Globus pallidus (tissue), 1 donor: ENCODE measurements at regions not wholly inside any gene's neighbourhood (a gene's known extent, or its start where the extent isn't known, plus 50 kb on each side); places are given as distances from the start of the nearest gene placed in this dataset.

Experiments used
- DNase-seq: peaks from one replicate; pipeline ENCODE4 v3.0.0-alpha.2; 2015; ENCODE audit warnings: low spot score

DNA sequence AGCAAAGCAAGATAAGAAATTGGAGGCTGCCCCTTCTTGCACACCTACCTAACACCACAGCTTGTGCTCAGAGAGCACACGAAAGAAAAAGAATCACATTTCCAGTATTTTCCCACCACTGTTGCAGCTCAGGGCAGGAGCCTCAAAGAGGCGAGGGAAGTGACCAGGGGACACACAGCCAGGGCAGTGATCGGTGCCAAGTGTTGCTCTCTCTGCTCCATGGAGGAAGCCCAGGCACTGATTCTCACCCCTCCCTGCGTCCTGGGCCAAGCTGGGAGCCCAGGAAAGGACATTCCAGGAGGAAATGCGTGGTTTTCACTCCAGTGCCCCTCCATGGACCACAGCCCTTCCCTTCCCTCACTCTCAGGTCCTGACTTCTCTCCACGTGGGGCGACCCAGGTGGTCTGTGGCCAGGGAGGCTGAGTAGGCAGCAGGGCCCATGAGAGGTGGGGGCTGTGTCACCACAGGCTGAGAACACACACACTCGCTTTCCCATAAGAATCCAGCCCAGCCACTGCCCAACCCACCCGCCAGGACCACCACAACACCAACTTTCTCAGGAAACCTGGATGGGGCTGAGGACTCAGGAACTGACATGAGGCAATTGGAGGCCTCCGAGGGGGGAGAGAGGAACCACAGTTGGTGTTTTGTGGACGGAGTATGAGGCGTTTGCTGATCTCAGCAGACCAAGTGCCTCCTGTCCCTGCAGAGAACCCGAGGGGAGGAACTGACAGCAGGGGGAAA is 81.7 kb upstream of the MAFB start:
- DNase-seq = peak; percentile 42

- DNase-seq = no peak
These were observed 82.2 kb upstream of the MAFB start for GRCh38 chr20:40771308-40771610.

DNA sequence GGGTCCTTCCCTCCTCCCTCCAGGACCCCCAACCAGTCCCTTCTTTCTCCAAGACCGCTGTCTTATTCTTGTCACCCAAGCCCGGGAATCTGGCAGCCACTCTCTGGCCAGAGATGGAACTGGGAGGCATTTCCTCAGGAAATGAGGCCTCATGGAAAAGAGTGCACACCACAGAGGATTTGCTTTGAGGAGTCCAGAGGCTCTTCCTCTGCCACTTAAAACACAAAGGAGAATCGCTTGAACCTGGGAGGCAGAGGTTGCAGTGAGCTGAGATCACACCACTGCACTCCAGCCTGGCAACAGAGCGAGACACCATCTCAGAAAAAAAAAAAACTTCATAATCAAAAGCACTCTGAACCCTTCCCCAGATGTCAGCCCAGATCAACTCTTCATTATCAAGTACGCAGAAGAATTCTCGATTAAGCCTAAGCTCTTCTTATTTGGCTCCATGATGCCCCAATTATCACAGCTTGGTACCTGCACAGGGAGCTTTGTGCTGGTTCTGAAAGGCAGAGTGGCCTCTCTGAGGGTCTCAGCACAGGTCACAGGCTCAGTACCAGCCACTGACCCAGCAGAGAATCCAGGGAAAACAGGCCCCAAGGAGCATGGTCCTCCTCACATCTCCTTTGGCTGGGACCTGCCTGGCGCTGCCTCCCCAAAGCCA is 82.9 kb upstream of the MAFB start:
- DNase-seq = no peak

DNA sequence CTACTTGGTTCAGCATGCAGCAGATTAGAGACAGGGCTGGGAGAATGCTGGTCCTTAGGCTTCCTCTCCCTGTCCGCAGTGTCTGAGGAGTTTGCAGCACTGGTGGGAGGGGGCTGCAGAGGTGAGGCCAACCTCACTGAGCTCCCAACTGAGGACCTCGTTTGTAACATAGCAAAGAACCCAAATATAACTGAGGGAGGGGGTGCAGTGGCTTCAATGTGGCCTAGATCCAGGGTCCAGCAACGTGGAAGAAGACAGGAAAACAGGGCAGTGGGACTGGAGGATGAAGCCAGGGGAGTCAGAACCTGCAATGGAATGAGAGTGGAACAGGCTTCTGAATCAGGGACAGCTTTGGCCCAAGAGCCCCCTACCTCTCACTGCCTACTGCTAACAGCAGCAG is 84.3 kb upstream of the MAFB start:
- DNase-seq = no peak

- DNase-seq = no peak
These were observed 85.2 kb upstream of the MAFB start for GRCh38 chr20:40774252-40774651.

DNA sequence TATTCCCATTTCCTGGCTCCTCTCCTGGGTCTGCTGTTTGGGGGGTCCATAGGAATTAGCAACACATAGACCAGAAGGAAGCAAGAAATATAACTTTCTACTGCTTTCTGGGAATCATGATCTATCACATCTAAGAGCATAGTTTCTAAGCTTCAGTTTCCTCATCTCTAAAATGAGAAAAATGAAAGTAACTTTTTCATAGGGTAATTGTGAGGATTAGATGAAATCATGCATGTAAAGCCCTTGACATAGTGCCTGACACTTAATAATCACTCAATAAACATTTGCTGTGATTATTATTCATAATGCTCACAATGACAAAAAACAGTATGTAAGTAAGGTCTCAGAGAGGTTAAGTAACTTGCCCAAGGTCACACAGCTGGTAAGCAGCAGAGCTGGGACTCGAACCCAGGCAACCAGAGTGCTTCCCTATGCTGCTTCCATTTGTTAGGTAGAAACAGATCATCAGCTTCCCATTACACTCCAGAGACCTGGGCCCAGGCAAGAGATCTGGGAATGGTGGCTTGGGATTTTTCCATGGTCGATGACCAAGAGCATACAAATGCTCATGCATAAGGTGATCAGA is 86.6 kb upstream of the MAFB start:
- no peak for DNase-seq

DNA sequence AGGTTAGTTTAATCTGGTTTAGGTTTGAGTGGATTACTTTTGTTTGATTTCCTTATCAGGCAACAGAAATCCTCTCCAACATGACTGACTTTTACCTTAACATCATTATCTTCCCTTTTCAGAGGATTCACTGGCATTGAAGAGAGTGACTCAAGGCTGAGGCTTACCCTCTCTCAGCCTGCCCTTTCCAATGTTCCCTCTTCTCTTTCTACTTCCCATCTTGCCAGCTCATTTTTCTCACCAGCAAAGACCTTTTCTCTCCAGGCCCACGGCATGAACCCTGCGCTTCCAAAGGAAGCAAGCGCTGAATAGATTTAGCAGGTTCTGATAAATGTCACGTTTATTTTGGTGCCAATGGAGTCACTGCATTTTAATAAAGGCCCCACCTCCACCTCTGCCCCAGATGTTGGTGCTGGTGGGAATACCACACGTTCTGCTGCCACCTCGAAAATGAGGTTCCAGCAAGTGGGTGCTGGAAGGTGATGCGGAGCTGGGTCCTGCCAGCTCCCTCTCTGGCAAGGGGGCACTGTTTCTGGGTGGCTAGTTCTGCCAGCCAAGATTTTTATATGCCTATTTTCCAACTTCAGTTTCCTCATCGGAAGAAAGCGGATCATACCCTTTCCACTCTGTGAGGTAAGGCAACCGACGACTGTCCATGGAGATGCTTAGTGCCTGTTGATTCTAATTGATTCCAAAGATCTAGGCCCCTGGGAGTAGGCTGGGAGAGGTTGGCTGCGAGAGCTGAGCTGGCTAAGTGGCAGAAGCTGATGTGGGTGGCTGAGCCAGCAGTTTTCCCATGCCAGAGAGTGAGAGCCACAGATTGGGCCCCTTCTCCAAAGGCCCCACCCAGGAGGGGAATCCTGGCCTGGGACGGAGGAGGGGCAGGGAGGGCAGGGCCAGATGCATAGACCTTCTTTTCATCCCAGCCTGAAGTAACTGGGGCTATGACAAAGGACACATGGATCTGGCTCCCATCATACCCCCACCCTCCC is 87.7 kb upstream of the MAFB start:
- no peak for DNase-seq

GRCh38 chr20:40777653-40778052 is 88.6 kb upstream of the MAFB start:
- DNase-seq = no peak

- DNase-seq = peak; percentile 18
These were observed 90.0 kb upstream of the MAFB start for GRCh38 chr20:40778894-40779496.

DNA sequence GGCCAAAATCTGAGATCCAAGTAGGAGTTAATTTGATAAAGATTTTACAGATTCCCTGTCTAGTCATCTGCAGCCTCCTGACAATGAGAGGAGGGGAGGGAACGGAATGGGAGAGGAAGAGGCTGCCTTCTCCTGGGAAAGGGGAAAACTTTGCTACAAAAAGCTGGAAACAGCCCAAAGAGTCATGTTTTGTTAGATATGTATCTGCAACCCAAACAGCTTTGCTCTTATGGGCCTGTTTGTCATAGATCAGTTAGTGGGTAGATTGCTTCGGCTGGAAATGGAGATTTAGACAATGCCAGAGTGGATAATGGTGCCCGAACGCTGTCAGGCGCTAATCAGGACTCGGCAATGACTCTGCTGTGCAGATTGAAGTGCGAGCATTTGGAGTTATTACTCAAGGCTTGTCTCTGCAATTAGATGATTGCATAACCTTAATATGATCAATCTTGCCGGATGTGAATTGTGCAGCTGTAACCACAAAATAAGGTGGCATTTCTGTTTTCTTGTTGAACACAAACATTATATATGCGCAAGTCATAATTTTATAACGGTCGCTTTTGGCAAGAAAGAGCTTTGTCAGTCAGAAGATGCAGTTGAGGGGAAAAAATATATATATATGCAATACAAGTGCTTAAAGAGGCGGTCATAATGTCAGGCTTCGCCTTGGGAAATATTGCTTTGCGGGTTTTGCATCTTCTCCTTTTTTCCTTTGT is 92.4 kb upstream of the MAFB start:
- no peak for DNase-seq

DNA sequence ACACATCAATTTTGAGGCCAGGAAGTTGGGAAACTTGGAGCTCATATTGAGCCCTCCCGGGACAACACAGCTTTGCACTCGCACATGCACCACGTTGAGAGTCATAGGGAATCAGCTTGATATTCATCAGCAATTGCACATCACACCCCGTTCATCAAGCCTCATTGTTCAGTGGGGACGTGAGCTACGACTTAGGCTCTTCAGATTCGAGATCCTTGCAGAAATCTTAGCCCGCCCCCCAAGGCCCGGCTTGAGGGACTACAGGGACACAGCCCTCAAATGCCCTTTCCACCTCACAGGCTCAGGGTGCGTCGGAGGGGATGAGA is 93.0 kb upstream of the MAFB start:
- no peak for DNase-seq

DNA sequence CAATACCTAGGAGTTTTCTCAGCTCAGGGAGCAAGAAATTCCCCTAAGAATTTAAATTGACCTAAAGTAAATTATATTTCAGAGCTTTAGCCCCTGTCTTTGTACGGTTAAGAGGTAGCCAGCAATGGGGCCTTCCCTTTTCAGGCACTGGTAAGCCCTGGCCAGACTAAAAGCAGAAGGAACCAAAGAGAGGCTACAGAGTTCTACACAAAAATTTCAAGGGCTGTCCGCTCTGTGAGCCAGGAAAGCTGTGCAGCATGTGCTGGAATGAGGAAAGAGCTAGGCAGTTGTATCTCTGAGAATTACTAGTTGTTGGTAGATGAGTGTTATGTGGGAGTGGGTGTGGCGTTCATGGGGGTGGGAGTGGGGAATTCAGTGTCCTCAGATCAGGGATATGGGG is 96.3 kb upstream of the MAFB start:
- DNase-seq = no peak

- DNase-seq = no peak
These were observed 97.3 kb upstream of the MAFB start for GRCh38 chr20:40786336-40786735.

- DNase-seq = no peak
These were observed 98.9 kb upstream of the MAFB start for GRCh38 chr20:40787941-40788340.

DNA sequence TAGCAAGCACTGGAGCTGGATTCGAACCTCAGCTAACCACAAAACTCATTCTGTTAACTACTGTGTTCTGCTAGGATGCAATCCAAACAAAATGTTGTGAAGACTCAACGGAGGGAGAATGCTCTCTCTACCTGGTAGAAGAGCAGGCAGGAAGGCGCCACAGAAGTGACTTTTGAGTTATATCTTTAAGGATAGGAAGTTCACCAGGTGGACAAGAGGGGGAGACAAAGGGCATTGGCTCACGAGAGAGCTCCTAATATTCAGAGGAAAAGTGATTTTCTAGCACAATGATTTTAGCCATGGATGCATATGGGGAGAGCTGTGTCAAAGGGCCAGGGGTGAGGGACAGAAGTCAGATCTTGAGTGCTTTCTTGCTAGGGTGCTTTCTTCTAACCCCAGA is 108.4 kb upstream of the MAFB start:
- no peak for DNase-seq

DNA sequence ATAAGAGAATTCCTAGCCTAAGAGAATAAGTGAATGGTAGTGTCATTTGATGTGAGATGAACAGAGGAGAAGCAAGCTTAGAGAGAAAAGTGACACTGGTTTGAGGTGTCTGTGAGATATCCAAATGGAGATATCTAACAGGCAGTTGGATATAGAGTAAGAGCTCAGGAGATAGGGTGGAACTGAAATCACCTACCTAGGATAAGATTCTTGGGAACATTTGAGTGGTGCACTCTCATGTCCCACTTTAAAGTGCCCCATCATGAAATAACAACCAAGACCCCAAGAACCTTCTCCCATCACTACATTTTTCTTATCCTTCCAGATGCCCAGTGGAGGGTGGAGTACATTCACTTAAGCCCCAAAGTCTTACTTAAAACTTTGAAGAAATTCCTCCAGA is 109.0 kb upstream of the MAFB start:
- no peak for DNase-seq

GRCh38 chr20:40802886-40803285 is 113.8 kb upstream of the MAFB start:
- no peak for DNase-seq

DNA sequence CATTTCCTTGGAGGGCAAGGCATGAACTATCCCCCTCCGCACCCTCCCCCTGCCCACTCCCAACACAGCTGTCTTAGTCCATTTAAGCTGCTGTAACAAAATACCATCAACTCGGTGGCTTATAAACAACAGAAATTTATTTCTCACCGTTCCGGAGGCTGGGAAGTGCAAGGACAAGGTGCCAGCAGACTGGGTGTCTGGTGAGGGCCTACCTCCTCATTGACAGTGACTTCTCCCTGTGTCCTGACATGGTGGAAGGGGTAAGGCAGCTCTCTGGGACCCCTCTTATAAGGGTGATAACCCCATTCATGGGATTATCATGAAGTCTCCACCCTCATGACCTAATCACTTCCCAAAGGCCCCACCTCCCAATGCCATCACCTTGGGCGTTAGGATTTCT is 114.3 kb upstream of the MAFB start:
- no peak for DNase-seq

GRCh38 chr20:40805592-40805991 is 116.6 kb upstream of the MAFB start:
- DNase-seq = no peak

DNA sequence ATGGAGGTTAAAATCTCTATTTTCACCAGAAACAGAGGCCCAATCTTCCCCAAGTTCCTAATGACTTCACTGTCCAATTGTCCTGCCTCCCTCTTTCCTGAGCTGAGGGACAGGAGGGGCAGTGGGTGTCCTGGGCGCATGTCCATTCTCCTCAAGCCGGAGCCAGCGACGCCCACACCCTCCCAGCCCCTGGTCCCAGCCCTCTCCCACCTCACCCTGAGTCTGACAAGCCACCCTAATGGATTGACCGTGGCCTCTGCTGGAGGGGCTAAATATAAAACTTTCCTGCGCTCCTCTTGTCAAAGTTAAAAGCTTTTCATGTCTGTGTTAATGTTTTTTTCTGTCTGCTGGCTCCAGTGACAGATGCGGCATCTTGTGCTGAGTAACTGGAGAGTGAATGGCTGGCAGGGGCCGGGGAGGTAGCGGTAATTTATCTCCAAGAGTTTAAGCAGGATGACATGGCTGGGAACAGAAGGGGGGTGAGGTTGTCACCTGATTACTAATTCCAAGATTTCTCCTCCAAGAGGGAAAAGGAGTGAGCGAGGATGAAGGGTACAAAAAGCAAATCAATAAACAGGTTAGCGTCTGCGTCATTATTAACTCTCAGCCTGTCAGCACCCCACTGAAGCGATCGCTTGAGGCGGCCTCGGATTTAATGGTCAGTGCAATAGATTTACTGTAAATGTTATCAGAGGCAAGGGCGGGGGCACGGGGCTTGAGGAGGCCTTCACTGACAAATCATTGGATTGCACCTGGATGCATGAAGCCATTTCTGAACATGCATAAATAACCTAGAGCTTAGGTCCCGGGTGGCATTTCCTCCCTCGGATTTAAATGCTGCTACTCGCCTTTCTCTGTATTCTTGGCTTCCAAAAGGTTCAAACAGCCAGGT is 118.1 kb upstream of the MAFB start:
- no peak for DNase-seq

GRCh38 chr20:40807821-40808170 is 118.8 kb upstream of the MAFB start:
- DNase-seq = no peak
